ENCODE measurements at regions not wholly inside any gene's neighbourhood (a gene's known extent, or its start where the extent isn't known, plus 50 kb on each side); places are given as distances from the start of the nearest gene placed in this dataset.

DNA sequence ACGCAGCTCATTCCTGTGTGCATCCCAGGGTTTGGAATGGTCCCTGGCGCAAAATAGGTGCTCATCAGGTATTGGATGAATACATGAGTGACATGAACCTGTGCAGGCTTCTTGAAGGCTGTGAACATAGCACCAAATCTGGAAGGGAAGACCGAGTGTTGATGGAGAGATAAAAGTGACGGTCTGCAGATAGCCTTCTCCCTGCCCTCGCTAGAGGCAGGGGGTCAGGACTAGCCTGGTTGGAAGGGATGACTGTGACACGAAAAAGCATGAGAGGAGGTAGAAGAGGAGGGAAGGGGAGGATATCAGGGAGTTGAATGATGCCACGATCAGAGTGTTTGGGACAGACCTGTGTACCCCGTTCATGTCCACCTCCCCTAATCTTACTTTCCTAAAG is 267.1 kb downstream of the XXYLT1 start:
- TF ChIP-seq POLR2AphosphoS5 (IDR thresholded peaks at IDR 0.05) = no peak
- no peak for TF ChIP-seq CTCF (IDR thresholded peaks at IDR 0.05)
- TF ChIP-seq POLR2A (IDR thresholded peaks at IDR 0.05) = no peak

Measured in transverse colon (tissue), 4 donors.